ENCODE measurements at regions not wholly inside any gene's neighbourhood (a gene's known extent, or its start where the extent isn't known, plus 50 kb on each side); places are given as distances from the start of the nearest gene placed in this dataset.

GRCh38 chr11:116631201-116631600, 141.6 kb downstream of the BUD13 start:
- no peak for DNase-seq (ENCODE audit: low read depth)
- H3K4me3 ChIP-seq (ENCODE audit: low read length): no peak overlapping the region
- no peak for TF ChIP-seq CTCF (conservative IDR thresholded peaks at IDR 0.05; ENCODE audit: low read depth, low read length)

GRCh38 chr11:116618461-116618860, 154.3 kb downstream of the BUD13 start:
- DNase-seq (ENCODE audit: low read depth): no peak
- no peak for TF ChIP-seq CTCF (conservative IDR thresholded peaks at IDR 0.05; ENCODE audit: low read depth, low read length)
- H3K4me3 ChIP-seq (ENCODE audit: low read length): no peak overlapping the region

GRCh38 chr11:116615211-116615865, 157.4 kb downstream of the BUD13 start:
- no peak for DNase-seq (ENCODE audit: low read depth)
- H3K4me3 ChIP-seq (ENCODE audit: low read length): no peak overlapping the region
- no peak for TF ChIP-seq CTCF (conservative IDR thresholded peaks at IDR 0.05; ENCODE audit: low read depth, low read length)

GRCh38 chr11:116614306-116615210, 158.2 kb downstream of the BUD13 start:
- no peak overlapping the region for H3K4me3 ChIP-seq (ENCODE audit: low read length)
- no peak for DNase-seq (ENCODE audit: low read depth)
- no peak for TF ChIP-seq CTCF (conservative IDR thresholded peaks at IDR 0.05; ENCODE audit: low read depth, low read length)

- no peak for DNase-seq (ENCODE audit: low read depth)
- TF ChIP-seq CTCF (conservative IDR thresholded peaks at IDR 0.05; ENCODE audit: low read depth, low read length): no peak
- H3K4me3 ChIP-seq (ENCODE audit: low read length): no peak overlapping the region
Measured at GRCh38 chr11:116613206-116613875, 159.4 kb downstream of the BUD13 start.

GRCh38 chr11:116611998-116612620, 160.7 kb downstream of the BUD13 start:
- no peak for DNase-seq (ENCODE audit: low read depth)
- H3K4me3 ChIP-seq (ENCODE audit: low read length): no peak overlapping the region
- TF ChIP-seq CTCF (conservative IDR thresholded peaks at IDR 0.05; ENCODE audit: low read depth, low read length): no peak

Measured in retinal pigment epithelial cell (primary cell).